ENCODE measurements at regions not wholly inside any gene's neighbourhood (a gene's known extent, or its start where the extent isn't known, plus 50 kb on each side); places are given as distances from the start of the nearest gene placed in this dataset.
"Not testable (repeated sequence)": the region's sequence is repeated elsewhere in the genome, so short reads cannot be mapped to it uniquely, and the experiment has no call there.

GRCh38 chr18:51260118-51260517 lies 62.6 kb upstream of the MEX3C start:
- H3K4me3 Mint-ChIP-seq = no peak overlapping the region
- intact Hi-C loops (cut with micrococcal nuclease) = no loop called here
- peaks cover 0 to 2% (median 0%) of the 10 kb centered on the region in 5 donors for H3K36me3 Mint-ChIP-seq
- H3K36me3 ChIP-seq (ENCODE audit: control insufficient read depth in 2 of 3, insufficient read depth in 3 of 3, low read length in 3 of 3) = no peaks in the 10 kb centered on the region
- ChIA-PET CTCF (no interaction called here), POLR2A (no interaction called here)
- peaks cover 7 to 27% (median 20%) of the 10 kb centered on the region in 5 donors for H3K27me3 Mint-ChIP-seq
- H3K4me1 ChIP-seq (ENCODE audit: control insufficient read depth in 2 of 2, insufficient read depth in 2 of 2, low read length in 2 of 2) = no peaks in the 10 kb centered on the region
- ATAC-seq = no peak
- H3K27ac ChIP-seq (ENCODE audit: low read depth, low read length) = no peak overlapping the region
- no peaks in the 10 kb centered on the region for H3K9me3 ChIP-seq (ENCODE audit: control insufficient read depth in 2 of 3, low read length in 3 of 3)
- peak overlapping the region in 1 of 9 donors; percentile 27 for H3K27ac Mint-ChIP-seq
- H3K9me3 Mint-ChIP-seq = peaks cover 0 to 6% (median 0%) of the 10 kb centered on the region in 11 donors
- DNase-seq = no peak
- H3K27me3 ChIP-seq (ENCODE audit: control insufficient read depth in 2 of 2, insufficient read depth in 2 of 2, low read length in 2 of 2) = no peaks in the 10 kb centered on the region
- no peak overlapping the region for H3K4me3 ChIP-seq (ENCODE audit: low read length)
- no peaks in the 10 kb centered on the region for H3K4me1 Mint-ChIP-seq

DNA sequence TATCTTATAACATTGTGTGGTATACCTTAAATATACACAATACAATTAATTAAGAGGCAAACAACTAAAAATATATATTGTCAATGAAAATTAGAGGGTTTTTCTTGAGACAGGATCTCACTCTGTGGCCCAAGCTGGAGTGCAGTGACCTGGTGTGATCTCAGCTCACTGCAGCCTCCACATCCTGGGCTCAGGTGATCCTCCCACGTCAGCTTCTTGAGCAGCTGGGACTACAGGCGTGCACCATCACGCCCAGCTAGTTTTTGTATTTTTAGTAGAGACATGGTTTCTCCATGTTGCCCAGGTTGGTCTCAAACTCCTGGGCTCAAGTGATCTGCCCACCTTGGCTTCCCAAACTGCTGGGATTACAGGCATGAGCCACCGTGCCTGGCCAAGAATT lies 68.6 kb upstream of the MEX3C start:
- H3K4me3 Mint-ChIP-seq; ATAC-seq; H3K4me3 ChIP-seq (ENCODE audit: low read length); H3K27ac ChIP-seq (ENCODE audit: low read depth, low read length); H3K36me3 ChIP-seq (ENCODE audit: control insufficient read depth in 2 of 3, insufficient read depth in 3 of 3, low read length in 3 of 3); intact Hi-C loops (cut with micrococcal nuclease); H3K4me1 Mint-ChIP-seq; DNase-seq; POLR2A ChIA-PET; H3K27ac Mint-ChIP-seq; H3K4me1 ChIP-seq (ENCODE audit: control insufficient read depth in 2 of 2, insufficient read depth in 2 of 2, low read length in 2 of 2); CTCF ChIA-PET; H3K9me3 ChIP-seq (ENCODE audit: control insufficient read depth in 2 of 3, low read length in 3 of 3); H3K36me3 Mint-ChIP-seq; H3K27me3 ChIP-seq (ENCODE audit: control insufficient read depth in 2 of 2, insufficient read depth in 2 of 2, low read length in 2 of 2); H3K9me3 Mint-ChIP-seq: not testable (repeated sequence)
- peaks cover 11 to 21% (median 14%) of the 10 kb centered on the region in 5 donors for H3K27me3 Mint-ChIP-seq

GRCh38 chr18:51266773-51267172 lies 69.3 kb upstream of the MEX3C start:
- Histone ChIP-seq H3K4me3 (ENCODE audit: low read length) (no peak overlapping the region), H3K27me3 (ENCODE audit: control insufficient read depth in 2 of 2, insufficient read depth in 2 of 2, low read length in 2 of 2) (no peaks in the 10 kb centered on the region), H3K27ac (ENCODE audit: low read depth, low read length) (no peak overlapping the region), H3K9me3 (ENCODE audit: control insufficient read depth in 2 of 3, low read length in 3 of 3) (no peaks in the 10 kb centered on the region), H3K4me1 (ENCODE audit: control insufficient read depth in 2 of 2, insufficient read depth in 2 of 2, low read length in 2 of 2) (no peaks in the 10 kb centered on the region), H3K36me3 (ENCODE audit: control insufficient read depth in 2 of 3, insufficient read depth in 3 of 3, low read length in 3 of 3) (no peaks in the 10 kb centered on the region)
- POLR2A ChIA-PET = no interaction called here
- H3K4me3 Mint-ChIP-seq = no peak overlapping the region
- no peak overlapping the region for H3K27ac Mint-ChIP-seq
- DNase-seq (no peak), ATAC-seq (peak; percentile 57)
- CTCF ChIA-PET = no interaction called here
- intact Hi-C loops (cut with micrococcal nuclease) = no loop called here
- H3K27me3 Mint-ChIP-seq = peaks cover 8 to 14% (median 11%) of the 10 kb centered on the region in 5 donors
- no peaks in the 10 kb centered on the region for H3K9me3 Mint-ChIP-seq
- no peaks in the 10 kb centered on the region for H3K36me3 Mint-ChIP-seq
- H3K4me1 Mint-ChIP-seq = no peaks in the 10 kb centered on the region

DNA sequence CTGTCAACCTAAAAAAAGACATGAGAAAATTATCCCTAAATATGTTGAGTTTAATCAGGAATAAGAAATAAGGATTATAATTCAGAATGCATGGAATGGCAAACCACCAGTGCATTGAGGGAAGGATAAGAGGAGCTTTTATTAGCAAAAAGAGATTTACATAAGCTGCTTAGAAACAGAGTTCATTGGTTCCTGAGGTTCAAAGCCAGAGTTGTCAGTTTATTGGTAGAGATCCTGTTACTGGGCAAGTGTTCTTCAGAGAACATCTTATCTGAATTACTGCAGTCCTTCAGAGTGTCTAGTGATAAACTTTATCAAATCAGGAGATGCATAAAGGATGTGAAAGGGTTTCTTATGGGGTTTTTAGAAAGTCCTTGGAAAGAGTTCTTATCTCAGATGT lies 76.0 kb upstream of the MEX3C start:
- Mint-ChIP-seq H3K4me1 (peaks cover 0 to 1% (median 0%) of the 10 kb centered on the region in 7 donors), H3K36me3 (no peaks in the 10 kb centered on the region), H3K4me3 (no peak overlapping the region), H3K9me3 (peaks cover 0 to 2% (median 0%) of the 10 kb centered on the region in 11 donors), H3K27me3 (peaks cover 0 to 8% (median 0%) of the 10 kb centered on the region in 5 donors), H3K27ac (no peak overlapping the region)
- Histone ChIP-seq H3K27me3 (ENCODE audit: control insufficient read depth in 2 of 2, insufficient read depth in 2 of 2, low read length in 2 of 2) (no peaks in the 10 kb centered on the region), H3K4me1 (ENCODE audit: control insufficient read depth in 2 of 2, insufficient read depth in 2 of 2, low read length in 2 of 2) (no peaks in the 10 kb centered on the region), H3K27ac (ENCODE audit: low read depth, low read length) (no peak overlapping the region), H3K4me3 (ENCODE audit: low read length) (no peak overlapping the region), H3K36me3 (ENCODE audit: control insufficient read depth in 2 of 3, insufficient read depth in 3 of 3, low read length in 3 of 3) (no peaks in the 10 kb centered on the region), H3K9me3 (ENCODE audit: control insufficient read depth in 2 of 3, low read length in 3 of 3) (no peaks in the 10 kb centered on the region)
- no peak for DNase-seq
- CTCF ChIA-PET = no interaction called here
- intact Hi-C loops (cut with micrococcal nuclease) = no loop called here
- ATAC-seq = no peak
- POLR2A ChIA-PET = no interaction called here

GRCh38 chr18:51275712-51276476 lies 78.4 kb upstream of the MEX3C start:
- H3K27ac Mint-ChIP-seq = no peak overlapping the region
- H3K4me1 Mint-ChIP-seq = peaks cover 0 to 1% (median 0%) of the 10 kb centered on the region in 7 donors
- intact Hi-C loops (cut with micrococcal nuclease) = no loop called here
- peaks cover 0 to 2% (median 0%) of the 10 kb centered on the region in 11 donors for H3K9me3 Mint-ChIP-seq
- DNase-seq = no peak
- ChIA-PET CTCF (no interaction called here), POLR2A (no interaction called here)
- no peaks in the 10 kb centered on the region for H3K9me3 ChIP-seq (ENCODE audit: control insufficient read depth in 2 of 3, low read length in 3 of 3)
- no peak overlapping the region for H3K4me3 ChIP-seq (ENCODE audit: low read length)
- H3K27me3 Mint-ChIP-seq = peaks cover 0 to 4% (median 0%) of the 10 kb centered on the region in 5 donors
- no peaks in the 10 kb centered on the region for H3K36me3 ChIP-seq (ENCODE audit: control insufficient read depth in 2 of 3, insufficient read depth in 3 of 3, low read length in 3 of 3)
- no peak overlapping the region for H3K27ac ChIP-seq (ENCODE audit: low read depth, low read length)
- ATAC-seq = no peak
- no peaks in the 10 kb centered on the region for H3K36me3 Mint-ChIP-seq
- no peak overlapping the region for H3K4me3 Mint-ChIP-seq
- H3K27me3 ChIP-seq (ENCODE audit: control insufficient read depth in 2 of 2, insufficient read depth in 2 of 2, low read length in 2 of 2) = no peaks in the 10 kb centered on the region
- H3K4me1 ChIP-seq (ENCODE audit: control insufficient read depth in 2 of 2, insufficient read depth in 2 of 2, low read length in 2 of 2) = no peaks in the 10 kb centered on the region

DNA sequence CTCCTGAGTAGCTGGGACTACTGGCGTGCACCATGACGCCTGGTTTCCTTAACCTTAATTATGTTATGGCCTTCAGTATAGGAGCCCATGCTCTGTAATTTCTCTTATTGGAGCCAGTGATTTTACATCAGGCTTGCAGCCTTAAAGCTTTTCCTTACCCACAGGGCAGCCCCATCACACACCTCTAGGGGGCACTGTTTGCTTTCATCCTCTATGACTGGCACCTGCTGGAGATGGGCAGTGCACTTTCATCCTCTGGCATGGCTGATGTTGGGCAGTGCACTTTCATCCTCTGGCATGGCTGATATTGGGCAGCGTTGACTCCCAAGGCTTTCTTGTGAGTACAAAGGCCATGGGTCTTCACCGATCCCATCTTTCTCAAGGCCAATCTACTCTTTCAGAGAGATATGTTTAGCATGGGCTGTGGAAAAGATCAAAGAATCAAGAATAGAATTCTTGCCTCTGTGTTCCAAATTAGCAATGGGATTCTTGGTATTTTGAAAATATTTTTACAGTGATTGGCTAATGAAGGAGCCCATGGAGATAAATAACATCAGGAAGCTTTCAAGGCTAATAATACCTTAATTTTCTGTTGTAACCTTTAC lies 80.7 kb upstream of the MEX3C start:
- Histone ChIP-seq H3K4me3 (ENCODE audit: low read length) (no peak overlapping the region), H3K9me3 (ENCODE audit: control insufficient read depth in 2 of 3, low read length in 3 of 3) (no peaks in the 10 kb centered on the region), H3K27ac (ENCODE audit: low read depth, low read length) (no peak overlapping the region), H3K27me3 (ENCODE audit: control insufficient read depth in 2 of 2, insufficient read depth in 2 of 2, low read length in 2 of 2) (no peaks in the 10 kb centered on the region), H3K36me3 (ENCODE audit: control insufficient read depth in 2 of 3, insufficient read depth in 3 of 3, low read length in 3 of 3) (no peaks in the 10 kb centered on the region), H3K4me1 (ENCODE audit: control insufficient read depth in 2 of 2, insufficient read depth in 2 of 2, low read length in 2 of 2) (no peaks in the 10 kb centered on the region)
- Mint-ChIP-seq H3K36me3 (no peaks in the 10 kb centered on the region), H3K4me1 (peaks cover 0 to 1% (median 0%) of the 10 kb centered on the region in 7 donors), H3K27ac (no peak overlapping the region), H3K27me3 (peaks cover 0 to 1% (median 0%) of the 10 kb centered on the region in 5 donors), H3K4me3 (no peak overlapping the region), H3K9me3 (peaks cover 0 to 2% (median 0%) of the 10 kb centered on the region in 11 donors)
- ATAC-seq (peak; percentile 47), DNase-seq (peak in 1 of 9 donors; percentile 34)
- intact Hi-C loops (cut with micrococcal nuclease) = no loop called here
- POLR2A ChIA-PET = no interaction called here
- CTCF ChIA-PET = no interaction called here
